ENCODE measurements at regions not wholly inside any gene's neighbourhood (a gene's known extent, or its start where the extent isn't known, plus 50 kb on each side); places are given as distances from the start of the nearest gene placed in this dataset.

- no peak for DNase-seq
These were observed 146.8 kb downstream of the LRIG2 start for GRCh38 chr1:113219828-113220227.

- no peak for DNase-seq
These were observed 150.0 kb downstream of the LRIG2 start for GRCh38 chr1:113223040-113223439.

GRCh38 chr1:113223546-113223945, 150.5 kb downstream of the LRIG2 start:
- no peak for DNase-seq

- DNase-seq: peak; percentile 85
These were observed 153.2 kb downstream of the LRIG2 start for GRCh38 chr1:113226148-113226547.

GRCh38 chr1:113231866-113232265, 158.4 kb upstream of the MAGI3 start:
- no peak for DNase-seq

GRCh38 chr1:113233441-113233840, 156.9 kb upstream of the MAGI3 start:
- no peak for DNase-seq

GRCh38 chr1:113241237-113241636, 149.1 kb upstream of the MAGI3 start:
- no peak for DNase-seq

- DNase-seq: no peak
These were observed 147.8 kb upstream of the MAGI3 start for GRCh38 chr1:113242481-113242880.

GRCh38 chr1:113243529-113243928, 146.8 kb upstream of the MAGI3 start:
- DNase-seq: no peak

GRCh38 chr1:113244112-113244820, 146.0 kb upstream of the MAGI3 start:
- no peak for DNase-seq

- no peak for DNase-seq
These were observed 145.1 kb upstream of the MAGI3 start for GRCh38 chr1:113245252-113245651.

- DNase-seq: no peak
These were observed 143.4 kb upstream of the MAGI3 start for GRCh38 chr1:113246929-113247328.

- no peak for DNase-seq
These were observed 143.0 kb upstream of the MAGI3 start for GRCh38 chr1:113247355-113247754.

GRCh38 chr1:113247782-113248181, 142.5 kb upstream of the MAGI3 start:
- DNase-seq: no peak

- no peak for DNase-seq
These were observed 141.8 kb upstream of the MAGI3 start for GRCh38 chr1:113248494-113248893.

- no peak for DNase-seq
These were observed 140.2 kb upstream of the MAGI3 start for GRCh38 chr1:113250161-113250560.

GRCh38 chr1:113252166-113252565, 138.1 kb upstream of the MAGI3 start:
- no peak for DNase-seq

GRCh38 chr1:113253187-113253586, 137.1 kb upstream of the MAGI3 start:
- no peak for DNase-seq

GRCh38 chr1:113253590-113253989, 136.7 kb upstream of the MAGI3 start:
- no peak for DNase-seq

- peak; percentile 66 for DNase-seq
These were observed 135.1 kb upstream of the MAGI3 start for GRCh38 chr1:113255038-113255719.

GRCh38 chr1:113255720-113256347, 134.5 kb upstream of the MAGI3 start:
- no peak for DNase-seq

GRCh38 chr1:113256348-113256729, 134.0 kb upstream of the MAGI3 start:
- no peak for DNase-seq

GRCh38 chr1:113259988-113260387, 130.3 kb upstream of the MAGI3 start:
- no peak for DNase-seq

- DNase-seq: no peak
These were observed 125.1 kb upstream of the MAGI3 start for GRCh38 chr1:113265196-113265595.

All from NCI-H446 treated with DMSO at 0.1 percent for 48 hours (cell line).